Sciatic nerve (tissue), 2 donors: ENCODE measurements at regions not wholly inside any gene's neighbourhood (a gene's known extent, or its start where the extent isn't known, plus 50 kb on each side); places are given as distances from the start of the nearest gene placed in this dataset.
"Not testable (repeated sequence)": the region's sequence is repeated elsewhere in the genome, so short reads cannot be mapped to it uniquely, and the experiment has no call there.

ENCODE experiments used
- ATAC-seq: fragments of 200-7000 bp; cut with Tn5 transposase; one replicate; pipeline ENCODE4 v1.9.1; 2020; ENCODE audit warnings: mild to moderate bottlenecking, moderate library complexity
- DNase-seq: peaks from one replicate; pipeline ENCODE4 v3.0.0-alpha.2; 2020; ENCODE audit warnings: low spot score
- intact Hi-C: fragments of 100-400 bp; cut with DNase I; formaldehyde crosslinking; loops from one replicate; pipeline ENCODE4 v1.14.2; 2022
- donor health status: DM: no; HTN: no; CAD: no.
- donor health status: DM: no; HTN: no; CAD: no.

DNA sequence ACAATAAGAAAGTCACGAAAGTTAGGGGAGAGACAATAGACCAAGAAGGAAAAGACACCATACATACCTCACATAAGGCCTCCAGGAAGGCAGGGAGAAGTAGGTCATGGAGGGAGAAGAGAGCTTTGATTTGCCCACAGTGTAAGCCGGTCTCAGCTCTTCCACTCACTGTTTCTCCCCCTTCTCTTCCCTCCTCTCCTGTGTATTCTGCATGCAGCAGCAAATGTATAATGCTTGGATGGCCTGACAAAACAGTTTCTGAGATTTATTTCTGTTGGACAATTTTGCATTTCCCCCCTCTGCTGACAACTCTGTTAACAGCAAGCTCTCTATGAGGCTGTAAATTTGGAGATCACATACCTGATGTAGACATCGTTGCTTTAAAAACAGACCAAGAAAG is 318.9 kb downstream of the OMA1 start:
- DNase-seq (no peak), ATAC-seq (no peak)
- intact Hi-C loops: no loop called here

DNA sequence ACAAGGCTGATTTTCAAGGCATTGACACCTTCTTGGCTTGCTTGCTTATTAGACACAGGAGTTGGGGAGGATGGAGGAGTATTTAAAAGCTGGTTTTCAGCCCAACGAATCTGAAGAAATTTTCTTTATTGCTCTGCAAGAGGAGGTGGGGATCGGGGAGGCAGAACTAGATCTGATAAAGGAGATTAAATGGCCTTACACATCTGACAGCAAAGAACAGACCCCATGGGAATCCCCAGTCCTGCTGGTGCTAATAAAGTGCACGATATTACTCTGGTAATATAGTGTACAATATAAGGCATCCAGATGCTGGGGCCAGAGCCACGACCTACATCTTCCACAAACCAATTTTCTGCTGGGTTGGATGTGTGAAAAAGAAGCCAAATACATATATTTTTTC is 323.0 kb downstream of the OMA1 start:
- ATAC-seq (no peak), DNase-seq (no peak)
- intact Hi-C loops: no loop called here

DNA sequence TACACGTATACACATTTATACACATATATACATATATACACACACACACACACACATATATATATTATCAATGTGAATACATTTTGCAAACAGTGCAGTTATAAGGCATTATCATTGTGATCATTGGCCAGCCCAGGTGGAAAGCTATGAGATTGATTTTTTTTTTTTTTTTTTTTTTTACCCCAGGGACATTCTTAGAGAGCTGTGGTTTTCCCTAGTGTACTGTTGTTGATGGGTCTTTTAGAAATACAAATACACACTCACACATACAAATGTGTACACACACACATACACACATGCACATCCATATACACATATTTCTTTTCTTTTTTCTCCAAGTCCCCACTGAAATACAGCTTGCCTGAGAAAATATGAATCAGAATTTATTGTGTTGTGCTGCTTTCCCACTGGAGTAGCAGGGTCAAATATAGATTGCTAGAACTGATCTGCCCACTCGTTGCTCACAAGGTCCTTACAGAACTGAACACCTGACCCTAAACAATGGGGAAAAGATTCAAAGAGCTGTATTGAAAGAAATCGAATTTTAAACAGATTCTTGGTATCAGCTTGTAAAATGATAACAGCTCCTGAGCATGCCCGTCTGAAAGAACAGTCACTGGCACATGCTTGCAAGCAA is 325.6 kb downstream of the OMA1 start:
- ATAC-seq: no peak
- no peak for DNase-seq
- intact Hi-C loops: no loop called here

DNA sequence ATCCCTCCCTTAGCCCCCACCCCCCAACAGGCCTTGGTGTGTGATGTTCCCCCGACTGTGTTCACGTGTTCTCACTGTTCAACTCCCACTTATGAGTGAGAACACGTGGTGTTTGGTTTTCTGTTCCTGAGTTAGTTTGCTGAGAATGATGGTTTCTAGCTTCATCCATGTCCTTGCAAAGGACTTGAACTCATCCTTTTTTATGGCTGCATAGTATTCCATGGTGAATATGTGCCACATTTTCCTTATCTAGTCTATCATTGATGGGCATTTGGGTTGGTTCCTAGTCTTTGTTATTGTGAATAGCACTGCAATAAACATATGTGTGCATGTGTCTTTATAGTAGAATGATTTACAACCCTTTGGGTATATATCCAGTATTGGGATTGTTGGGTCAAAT is 330.4 kb downstream of the OMA1 start:
- DNase-seq, intact Hi-C loops, ATAC-seq: not testable (repeated sequence)

DNA sequence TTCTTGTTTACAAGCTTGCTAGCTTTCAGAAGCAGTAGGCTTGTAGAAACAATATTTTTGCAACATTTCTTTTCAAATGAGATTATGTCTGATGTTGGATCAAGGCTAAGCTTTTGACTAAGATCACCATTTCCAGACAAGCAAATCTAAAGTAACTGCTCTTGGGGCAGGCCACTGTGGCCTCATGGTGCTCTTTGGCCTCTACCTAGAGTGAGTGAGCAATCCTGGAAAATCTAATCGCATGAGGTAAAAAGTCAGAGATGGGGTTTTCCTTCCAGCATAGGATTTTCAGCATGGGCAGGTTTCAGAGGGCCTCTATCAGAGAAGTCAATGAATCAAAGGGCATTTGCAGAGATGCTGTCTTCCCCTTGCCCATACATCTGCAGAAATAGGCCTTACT is 331.9 kb downstream of the OMA1 start:
- ATAC-seq (no peak), DNase-seq (no peak)
- intact Hi-C loops: no loop called here

DNA sequence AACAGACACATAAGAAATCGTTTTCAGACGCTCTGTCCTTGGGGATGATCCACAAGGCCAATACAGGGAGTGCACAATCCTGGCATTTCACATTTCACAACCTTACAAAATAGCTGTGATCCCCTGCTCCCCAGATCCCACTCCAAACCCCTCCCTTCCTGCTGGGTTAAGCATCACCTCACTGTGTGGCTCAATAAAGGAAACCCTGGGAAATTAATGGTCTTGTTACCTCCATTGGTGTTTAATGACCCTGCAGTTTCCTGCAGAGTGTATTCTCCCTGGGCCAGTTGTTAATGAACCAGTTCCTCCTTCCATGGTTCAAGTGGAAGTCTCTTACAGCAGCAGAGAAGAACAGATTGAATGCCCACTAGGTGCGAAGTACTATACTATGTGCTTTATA is 334.7 kb downstream of the OMA1 start:
- DNase-seq (no peak), ATAC-seq (no peak)
- intact Hi-C loops: no loop called here

DNA sequence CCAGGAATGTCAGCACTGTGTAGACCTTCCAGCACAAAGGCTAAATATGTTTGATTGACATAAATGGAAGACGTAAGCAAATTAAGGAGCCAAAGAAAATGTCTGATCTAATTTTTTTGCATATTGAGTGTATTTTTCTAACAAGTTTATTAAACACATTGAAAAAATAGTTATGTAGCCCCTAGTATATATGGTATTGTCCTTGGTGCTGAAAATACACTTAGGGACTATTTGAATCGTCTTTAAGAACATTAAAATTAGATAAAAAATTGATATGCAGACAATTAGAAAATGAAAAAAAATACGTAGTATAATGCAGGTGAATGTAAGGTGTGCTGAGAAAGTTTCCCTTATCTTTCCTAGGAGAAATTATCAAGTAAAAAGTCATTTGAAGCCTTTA is 337.0 kb downstream of the OMA1 start:
- DNase-seq: no peak
- ATAC-seq: no peak
- intact Hi-C loops: no loop called here

DNA sequence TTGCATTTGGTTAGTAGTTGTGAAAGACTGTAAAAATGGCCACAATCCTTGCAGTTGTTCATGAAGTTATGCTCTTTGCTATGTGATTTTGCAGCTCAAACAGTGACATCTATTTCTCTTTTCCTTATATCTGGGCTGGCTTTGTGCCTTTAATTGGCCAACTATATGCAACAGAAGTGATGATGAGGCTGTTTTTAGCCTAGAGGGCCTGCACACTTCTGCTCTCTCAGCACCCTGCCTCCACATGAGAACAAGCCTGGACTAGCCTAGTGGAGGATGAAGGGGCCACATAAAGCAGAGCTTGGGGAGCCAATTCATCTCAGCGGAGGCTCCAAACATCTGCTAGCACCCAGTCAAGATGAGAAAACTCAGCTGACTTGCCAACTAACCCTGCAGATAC is 339.8 kb downstream of the OMA1 start:
- intact Hi-C loops: no loop called here
- DNase-seq (no peak), ATAC-seq (no peak)

DNA sequence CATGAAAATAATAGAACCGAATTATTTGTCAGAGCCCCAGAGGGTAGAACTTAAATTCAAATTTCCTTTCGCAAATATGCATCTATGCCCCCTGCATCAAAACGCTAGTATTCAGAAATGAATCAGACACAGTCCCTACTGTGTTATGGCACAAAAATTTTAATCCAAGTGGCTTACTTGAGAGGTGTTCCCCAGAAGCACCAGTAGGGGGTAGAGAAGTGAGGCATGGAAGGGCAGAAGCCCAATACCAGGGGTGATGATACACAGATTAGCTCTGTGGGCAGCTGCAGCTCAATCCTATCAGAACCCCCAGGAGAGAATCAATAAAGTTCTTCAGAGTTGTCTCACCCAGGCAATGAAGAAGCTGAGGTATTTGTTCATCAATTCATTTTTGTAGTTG is 342.2 kb downstream of the OMA1 start:
- no peak for ATAC-seq
- DNase-seq: no peak
- intact Hi-C loops: no loop called here

DNA sequence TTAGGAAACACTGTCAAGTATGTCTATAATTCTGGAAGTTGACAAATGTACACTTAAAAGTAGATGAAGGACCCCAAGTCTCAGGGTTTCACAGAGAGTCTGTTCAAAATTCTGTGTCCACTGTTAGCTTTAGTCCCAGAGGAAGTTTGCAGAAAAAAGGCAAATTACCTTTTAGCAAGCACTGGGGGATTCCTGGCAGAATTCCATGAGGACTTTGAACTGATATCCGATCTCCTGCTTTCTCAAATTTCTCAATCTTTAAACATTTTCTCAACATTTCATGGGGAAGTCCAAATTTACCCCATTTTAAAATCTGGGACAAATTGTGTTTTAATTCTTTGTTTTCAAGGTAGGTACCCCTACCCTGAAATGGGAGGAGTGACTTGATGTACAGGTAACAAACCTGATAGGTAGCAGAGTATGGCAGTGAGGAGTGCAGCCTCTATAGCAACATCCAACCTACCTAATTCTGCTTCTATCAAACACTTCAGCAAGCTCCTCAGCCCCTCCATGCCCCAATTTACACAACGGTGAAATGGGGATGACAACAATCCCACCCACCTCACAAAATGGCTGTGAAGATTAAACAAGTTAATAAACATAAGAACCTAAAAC is 344.9 kb downstream of the OMA1 start:
- ATAC-seq: no peak
- intact Hi-C loops: no loop called here
- no peak for DNase-seq

DNA sequence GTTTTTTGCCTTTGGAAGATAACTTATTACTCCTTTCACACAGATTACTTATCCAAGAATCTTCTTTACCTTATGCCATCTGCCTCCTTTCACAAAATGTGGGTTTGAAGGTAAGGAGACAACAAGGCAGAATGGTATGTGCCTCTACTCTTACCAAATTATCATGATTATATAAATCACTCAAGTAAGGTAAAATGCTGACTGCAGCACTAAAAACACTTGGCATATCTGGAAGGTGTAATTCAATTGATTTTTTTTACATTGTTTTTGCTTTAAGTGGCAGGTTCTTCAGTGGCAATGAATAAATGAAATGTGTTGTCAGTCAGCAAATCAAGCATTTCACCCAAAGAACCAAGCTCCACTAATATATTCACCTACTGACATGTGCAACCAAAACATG is 346.1 kb downstream of the OMA1 start:
- intact Hi-C loops: no loop called here
- DNase-seq: no peak
- ATAC-seq: no peak

DNA sequence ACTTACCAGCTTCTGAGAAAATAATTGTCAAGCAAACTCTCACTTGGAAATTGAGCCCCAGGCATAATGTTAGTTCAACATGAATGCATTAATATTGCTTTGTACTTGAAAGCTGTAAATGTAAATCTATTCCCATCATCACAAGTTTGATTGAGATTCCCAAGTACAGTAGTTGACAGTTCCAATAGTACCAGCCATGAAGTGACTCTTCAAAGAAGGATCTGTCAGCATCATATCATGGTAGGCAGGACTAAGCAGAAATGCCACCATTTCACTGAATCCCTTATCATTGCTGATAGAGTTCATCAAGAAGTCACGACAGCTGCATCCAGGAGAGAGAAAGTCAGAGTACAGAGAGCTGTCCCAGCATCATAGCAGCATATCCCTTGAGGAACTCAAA is 348.7 kb downstream of the OMA1 start:
- intact Hi-C loops: no loop called here
- ATAC-seq: no peak
- DNase-seq: no peak

DNA sequence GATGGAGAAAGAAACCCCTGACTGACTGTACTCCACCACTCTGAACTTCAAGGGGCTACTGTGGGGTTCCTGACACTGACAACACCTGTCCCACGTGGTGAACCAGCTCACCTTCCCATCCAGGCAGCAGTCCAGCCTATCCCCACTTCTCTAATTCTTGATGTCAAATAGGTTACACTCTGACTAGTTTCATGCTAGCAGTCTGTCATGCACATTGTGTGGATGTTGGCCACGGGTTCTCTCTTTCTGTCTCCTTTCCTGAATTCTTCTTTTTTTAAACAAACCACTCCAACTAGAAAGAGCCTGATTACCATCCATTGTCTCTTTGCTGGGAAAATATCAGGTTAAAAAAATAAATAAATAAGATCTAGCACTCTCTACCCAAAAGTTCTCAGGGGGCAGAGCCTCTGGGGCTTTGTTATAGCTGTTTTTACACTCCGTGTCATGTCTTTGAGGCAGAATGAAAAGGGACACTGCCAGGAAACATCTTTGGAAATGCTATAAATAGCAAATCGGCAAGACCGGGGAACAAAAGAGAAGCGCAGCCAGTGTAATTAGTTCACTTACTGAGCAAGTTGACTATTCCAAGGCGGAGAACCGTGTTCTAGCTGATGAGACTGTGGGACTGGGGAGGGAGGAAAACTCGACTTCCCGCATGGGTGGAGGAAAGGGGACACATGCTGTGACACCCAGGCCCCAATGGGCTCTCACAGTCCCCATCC is 356.1 kb downstream of the OMA1 start:
- DNase-seq: no peak
- no peak for ATAC-seq
- intact Hi-C loops: no loop called here

DNA sequence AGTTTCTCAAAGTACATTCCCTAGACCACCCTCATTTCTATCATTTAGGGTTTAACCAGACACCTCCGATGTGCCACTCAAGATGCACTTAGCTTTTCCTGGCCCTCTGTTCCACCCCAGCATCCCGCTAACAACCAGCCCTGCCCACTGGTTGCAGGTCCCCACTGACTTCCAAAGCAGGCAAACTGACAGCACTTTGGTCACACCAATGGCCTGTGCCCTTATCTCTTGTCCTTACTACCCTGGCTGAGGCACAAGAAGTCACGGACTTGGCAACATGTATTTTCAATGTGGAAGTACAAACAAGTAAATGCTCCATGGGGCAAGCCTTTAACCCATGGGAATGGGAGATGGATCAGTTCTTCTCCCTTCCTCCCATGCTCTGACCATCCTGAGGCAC is 357.1 kb downstream of the OMA1 start:
- intact Hi-C loops: no loop called here
- DNase-seq (no peak), ATAC-seq (no peak)

DNA sequence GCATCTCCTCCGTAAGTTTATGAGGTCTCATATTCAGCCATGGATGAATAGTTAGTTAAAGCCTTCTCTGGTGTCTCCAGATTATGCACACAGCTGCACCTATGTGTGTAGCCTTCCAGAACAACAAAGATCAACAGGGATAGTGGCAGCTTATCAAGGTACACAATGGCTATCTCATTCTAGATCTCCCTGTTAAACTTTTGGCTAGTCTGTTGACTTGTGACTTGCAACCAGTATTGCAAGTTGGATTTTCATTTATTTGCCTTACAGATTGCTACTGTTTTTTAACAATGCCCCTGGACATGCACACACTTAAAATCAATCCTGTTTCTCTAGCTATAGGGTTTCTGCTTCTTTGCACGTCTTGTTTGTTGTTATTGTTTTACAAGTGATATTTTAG is 363.2 kb downstream of the OMA1 start:
- DNase-seq (no peak), ATAC-seq (no peak)
- intact Hi-C loops: no loop called here

DNA sequence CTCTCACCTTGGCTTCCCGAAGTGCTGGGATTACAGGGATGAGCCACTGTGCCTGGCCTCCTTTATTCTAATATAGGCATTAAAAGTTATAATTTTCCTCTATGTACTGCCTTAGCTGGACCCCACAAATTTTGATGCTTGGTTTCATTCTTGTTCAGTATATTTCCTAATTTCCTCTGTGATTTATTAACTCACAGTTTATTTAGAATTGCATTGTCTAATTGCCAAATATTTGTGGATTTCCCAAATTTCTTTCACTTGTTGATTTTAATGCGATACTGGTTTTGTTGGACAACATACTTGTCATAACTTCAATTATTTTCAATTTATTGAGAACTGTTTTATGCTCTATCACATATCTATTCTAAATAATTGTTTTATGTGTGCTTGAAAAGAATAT is 366.0 kb downstream of the OMA1 start:
- ATAC-seq: no peak
- intact Hi-C loops: no loop called here

DNA sequence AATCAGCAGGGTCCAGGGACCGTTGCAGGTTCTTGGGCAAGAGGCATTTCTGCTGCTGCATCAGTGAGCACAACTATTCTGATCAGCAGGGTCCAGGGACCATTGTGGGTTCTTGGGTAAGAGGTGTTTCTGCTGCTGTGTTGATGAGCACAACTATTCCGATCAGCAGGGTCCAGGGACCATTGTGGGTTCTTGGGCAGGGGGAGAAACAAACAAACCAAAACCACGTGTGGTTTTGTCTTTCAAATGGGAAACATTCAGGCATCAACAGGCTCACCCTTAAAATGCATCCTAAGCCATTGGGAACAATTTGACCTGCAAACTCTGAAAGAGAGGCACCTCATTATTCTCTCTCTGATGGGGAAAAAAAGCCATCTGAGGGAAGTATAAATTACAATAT is 377.4 kb downstream of the OMA1 start:
- DNase-seq, ATAC-seq, intact Hi-C loops: not testable (repeated sequence)

More for the DNA sequence above, 366.0 kb downstream of the OMA1 start:
- DNase-seq: no peak

DNA sequence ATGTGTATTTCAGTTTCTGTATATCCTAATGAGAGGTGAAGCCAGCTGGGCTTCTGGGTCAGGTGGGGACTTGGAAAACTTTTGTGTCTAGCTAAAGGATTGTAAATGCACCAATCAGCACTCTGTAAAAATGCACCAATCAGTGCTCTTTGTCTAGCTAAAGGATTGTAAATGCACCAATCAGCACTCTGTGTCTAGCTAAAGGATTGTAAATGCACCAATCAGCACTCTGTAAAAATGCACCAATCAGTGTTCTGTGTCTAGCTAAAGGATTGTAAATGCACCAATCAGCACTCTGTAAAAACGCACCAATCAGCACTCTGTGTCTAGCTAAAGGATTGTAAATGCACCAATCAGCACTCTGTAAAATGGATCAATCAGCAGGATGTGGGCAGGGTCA is 379.4 kb downstream of the OMA1 start:
- DNase-seq, ATAC-seq, intact Hi-C loops: not testable (repeated sequence)

DNA sequence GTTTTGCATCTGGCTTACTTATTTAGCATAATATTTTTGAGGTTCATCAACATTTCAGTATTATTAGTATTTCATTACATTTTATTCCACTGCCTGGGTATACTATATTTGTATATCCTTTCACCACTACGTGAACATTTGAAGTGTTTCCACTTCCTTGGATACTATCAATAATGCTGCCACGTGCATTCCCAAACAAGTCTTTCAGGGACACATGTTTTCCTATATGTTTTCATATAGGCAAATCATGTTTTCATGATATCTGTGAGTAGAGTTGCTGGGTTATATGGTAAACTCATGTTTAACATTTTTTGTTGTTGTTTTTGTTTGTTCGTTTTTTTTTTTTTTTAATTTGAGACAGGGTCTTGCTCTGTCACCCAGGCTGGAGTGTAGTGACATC is 380.1 kb downstream of the OMA1 start:
- DNase-seq (no peak), ATAC-seq (no peak)
- intact Hi-C loops: no loop called here

DNA sequence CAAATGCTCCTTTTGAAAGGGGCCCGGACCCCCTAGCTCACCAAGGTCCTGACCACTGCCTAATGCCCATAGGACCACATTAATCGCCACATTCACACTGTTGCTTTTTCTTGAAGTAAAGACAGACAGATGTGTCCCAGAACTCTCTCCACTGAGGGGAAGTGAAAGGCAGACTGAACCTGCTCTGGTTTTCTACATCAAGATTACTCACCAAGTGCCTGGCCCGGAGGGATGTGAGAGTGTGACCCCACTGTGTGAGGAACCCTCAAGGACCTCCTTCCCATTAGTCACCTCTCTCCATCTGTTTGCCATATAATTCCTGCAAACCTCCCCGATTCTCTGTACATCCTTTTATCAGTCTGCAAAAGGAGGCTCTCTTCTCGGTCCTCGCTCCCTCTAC is 381.5 kb downstream of the OMA1 start:
- no peak for DNase-seq
- ATAC-seq: no peak
- intact Hi-C loops: no loop called here
